Activated naive CD4-positive, alpha-beta T cell treated with anti-CD3 and anti-CD28 coated beads, Interleukin-2, amount 50 U/mL, for 72 hours (primary cell): ENCODE measurements at regions not wholly inside any gene's neighbourhood (a gene's known extent, or its start where the extent isn't known, plus 50 kb on each side); places are given as distances from the start of the nearest gene placed in this dataset.

ENCODE experiments used
- ATAC-seq, 2 donors: fragments of 150-1000 bp; cut with Tn5 transposase; 2 replicates each; pipeline ENCODE4 v1.10.0; 2021; ENCODE audit warnings: mild to moderate bottlenecking in 2 of 2, moderate library complexity in 2 of 2
- DNase-seq, 2 donors: peaks; one replicate each; pipeline ENCODE4 v3.0.0; 2021 to 2022; ENCODE audit warnings: low spot score in 2 of 2
- H3K27ac Mint-ChIP-seq, 2 donors: one replicate each; pipeline ENCODE4 v1.8.0; 2022; ENCODE audit warnings: mild to moderate bottlenecking in 2 of 2, mixed read lengths in 2 of 2
- H3K36me3 Mint-ChIP-seq, 2 donors: one replicate each; pipeline ENCODE4 v1.8.0; 2022; ENCODE audit warnings: mixed read lengths in 2 of 2
- H3K9me3 Mint-ChIP-seq, 2 donors: one replicate each; pipeline ENCODE4 v1.8.0; 2022; ENCODE audit warnings: mixed read lengths in 2 of 2

DNA sequence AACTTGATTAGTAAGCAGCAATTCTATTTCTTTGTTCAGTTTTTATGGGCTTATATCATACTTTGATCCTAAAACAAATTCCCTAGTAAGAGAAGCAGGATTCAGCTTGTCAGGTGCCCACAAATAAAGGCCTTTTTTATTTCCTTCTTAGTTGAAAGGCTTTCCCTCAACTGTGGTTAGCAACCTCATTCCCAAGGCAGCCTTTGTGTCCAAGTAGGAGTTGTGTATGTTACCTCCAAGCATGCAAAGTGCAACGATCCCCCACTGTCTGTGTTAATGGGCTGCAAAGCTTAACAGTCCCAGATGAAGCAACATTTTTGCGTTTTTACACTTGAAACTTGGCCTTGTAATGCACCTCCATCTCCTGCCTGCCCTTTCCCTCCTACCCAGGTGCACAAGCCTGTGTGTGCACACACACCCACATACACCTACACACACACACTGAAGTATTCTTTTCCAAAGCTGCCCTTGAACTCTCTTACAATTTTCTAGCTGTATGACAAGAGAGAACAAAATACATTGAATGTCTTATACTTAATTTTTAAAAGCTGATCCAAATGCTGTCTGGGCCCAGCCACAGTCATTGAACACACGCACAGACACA is 278.2 kb downstream of the SNX13 start:
- no peak overlapping the region for H3K27ac Mint-ChIP-seq
- DNase-seq (no peak), ATAC-seq (no peak)
- no peaks in the 10 kb centered on the region for H3K9me3 Mint-ChIP-seq
- H3K36me3 Mint-ChIP-seq: no peaks in the 10 kb centered on the region

DNA sequence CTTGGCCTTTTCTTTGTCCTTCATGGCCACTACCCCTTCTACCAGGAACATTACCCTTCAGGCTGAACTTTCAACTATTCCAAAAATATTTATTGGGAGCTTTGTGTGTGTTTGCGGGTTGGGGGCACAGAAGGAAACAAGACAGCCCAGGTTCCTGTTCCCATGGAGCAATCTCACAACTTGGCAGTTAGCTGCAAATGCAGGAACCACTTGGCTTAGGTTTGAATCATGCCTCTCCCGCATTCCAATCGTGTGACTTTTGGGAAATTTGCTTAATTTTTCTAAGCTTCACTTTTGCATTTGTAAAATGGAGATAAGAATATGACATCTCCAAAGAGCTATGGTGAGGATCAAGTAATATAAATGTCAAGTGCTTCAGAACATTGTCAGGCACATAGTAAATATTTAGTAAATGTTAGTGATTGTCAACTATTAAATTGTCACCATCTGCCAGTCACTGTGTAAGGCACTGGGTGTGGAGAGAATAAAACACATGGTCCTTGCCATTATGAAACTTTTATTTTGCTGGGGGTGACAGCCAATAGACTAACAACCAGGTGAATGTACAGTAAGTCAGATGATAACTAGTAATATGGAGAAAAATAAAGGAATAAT is 277.1 kb downstream of the SNX13 start:
- ATAC-seq (no peak), DNase-seq (no peak)
- Mint-ChIP-seq H3K27ac (no peak overlapping the region), H3K36me3 (no peaks in the 10 kb centered on the region), H3K9me3 (no peaks in the 10 kb centered on the region)

DNA sequence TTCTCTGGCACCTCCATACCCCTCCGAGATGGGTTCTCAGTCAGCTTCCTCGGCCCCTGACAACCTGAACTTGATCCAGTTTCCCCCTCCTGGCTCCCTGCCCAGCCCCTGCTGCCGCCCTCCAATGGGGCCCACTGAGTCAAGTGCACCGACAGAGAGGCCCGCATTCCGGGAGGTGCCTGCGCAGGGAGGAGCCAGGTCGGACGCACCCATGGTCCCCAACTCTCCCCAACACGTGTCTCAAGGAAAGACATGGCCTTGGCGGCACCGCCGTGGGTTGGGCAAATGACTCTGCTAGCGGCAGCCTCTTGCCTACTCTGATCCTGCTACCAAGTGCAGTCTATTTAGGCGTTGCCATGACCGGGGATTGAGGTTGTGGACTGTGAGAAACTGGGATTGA is 275.3 kb downstream of the SNX13 start:
- Mint-ChIP-seq H3K27ac (no peak overlapping the region), H3K36me3 (no peaks in the 10 kb centered on the region), H3K9me3 (no peaks in the 10 kb centered on the region)
- DNase-seq (no peak), ATAC-seq (no peak)

DNA sequence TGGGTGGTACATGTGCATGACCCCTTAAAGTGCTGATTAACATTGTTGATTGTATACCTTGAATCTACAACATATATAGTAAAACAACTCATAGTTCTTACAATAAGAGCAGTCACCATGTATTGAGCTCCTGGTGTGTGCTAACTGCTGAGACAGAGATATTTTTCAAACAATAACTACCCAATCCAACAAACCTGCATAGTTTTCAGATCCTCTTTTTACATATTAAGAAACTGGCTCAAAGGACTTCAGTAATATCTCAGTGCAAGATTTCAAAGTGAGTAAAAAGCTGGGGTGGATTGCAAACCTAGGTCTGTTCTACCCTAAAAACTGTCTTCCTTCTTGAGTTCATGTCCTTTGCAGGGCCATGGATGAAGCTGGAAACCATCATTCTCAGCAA is 272.2 kb downstream of the SNX13 start:
- H3K9me3 Mint-ChIP-seq: no peaks in the 10 kb centered on the region
- H3K36me3 Mint-ChIP-seq: no peaks in the 10 kb centered on the region
- no peak for DNase-seq
- no peak overlapping the region for H3K27ac Mint-ChIP-seq
- no peak for ATAC-seq

- H3K9me3 Mint-ChIP-seq: no peaks in the 10 kb centered on the region
- no peak for DNase-seq
- no peaks in the 10 kb centered on the region for H3K36me3 Mint-ChIP-seq
- no peak for ATAC-seq
- H3K27ac Mint-ChIP-seq: no peak overlapping the region
These were observed 271.1 kb downstream of the SNX13 start for GRCh38 chr7:17669204-17669603.

DNA sequence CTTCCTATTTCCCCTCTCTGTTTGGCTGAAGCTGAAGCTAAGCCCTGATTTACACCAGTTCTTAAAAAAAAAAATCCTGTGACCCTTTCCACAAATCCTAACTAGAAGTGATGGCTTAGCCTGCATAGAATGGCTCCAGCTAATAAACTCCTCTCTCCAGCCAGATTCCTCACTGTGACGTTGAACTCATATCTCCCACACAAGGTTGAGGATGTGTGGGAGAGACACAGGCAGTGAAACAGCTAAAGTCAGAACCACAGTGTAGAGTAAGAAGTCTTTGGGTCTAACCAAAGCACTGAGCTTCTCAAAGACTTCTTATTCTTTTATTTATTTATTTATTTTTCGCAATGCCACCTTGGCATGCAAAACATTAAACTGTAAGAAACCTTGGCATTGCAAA is 268.3 kb downstream of the SNX13 start:
- Mint-ChIP-seq H3K36me3 (no peaks in the 10 kb centered on the region), H3K27ac (no peak overlapping the region), H3K9me3 (no peaks in the 10 kb centered on the region)
- ATAC-seq (no peak), DNase-seq (no peak)

- Mint-ChIP-seq H3K9me3 (no peaks in the 10 kb centered on the region), H3K27ac (no peak overlapping the region), H3K36me3 (no peaks in the 10 kb centered on the region)
- no peak for ATAC-seq
- DNase-seq: no peak
These were observed 267.5 kb downstream of the SNX13 start for GRCh38 chr7:17672783-17673182.

DNA sequence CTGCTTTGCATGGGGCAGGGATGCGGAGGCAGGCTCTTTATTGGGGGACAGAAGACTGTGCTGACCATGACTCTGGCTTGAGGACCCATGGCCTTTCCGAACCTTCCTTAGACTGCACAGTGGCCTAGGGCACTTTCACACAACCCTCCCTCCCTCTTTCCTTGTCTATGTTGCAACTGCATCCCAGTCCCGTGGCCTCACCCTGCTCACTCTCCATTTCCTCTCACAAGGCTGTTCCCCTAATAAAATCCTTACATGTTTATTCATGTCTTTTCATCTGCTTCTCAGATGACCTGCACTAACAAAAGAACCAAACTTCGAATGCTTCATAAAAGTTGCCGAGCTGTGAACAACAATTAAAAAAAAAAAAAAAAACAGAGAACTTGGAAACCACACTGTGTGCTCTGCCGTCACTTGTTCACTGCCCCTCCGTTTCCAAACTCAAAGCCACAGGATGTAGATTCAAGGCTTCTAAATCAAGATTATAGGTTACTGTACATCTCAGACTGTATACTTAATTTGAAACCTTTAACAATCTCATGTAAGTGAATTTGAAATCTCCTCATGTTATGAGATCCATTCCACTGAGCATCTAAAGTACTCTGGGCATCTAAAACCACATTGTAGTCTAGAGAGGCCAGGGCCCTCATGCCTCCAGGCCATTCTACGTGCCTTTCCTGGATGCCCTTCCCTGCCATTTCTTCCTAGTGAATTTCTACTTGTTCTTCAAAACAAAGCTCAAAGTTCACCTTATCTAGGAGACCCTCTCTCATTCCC is 265.9 kb downstream of the SNX13 start:
- no peak for DNase-seq
- H3K27ac Mint-ChIP-seq: no peak overlapping the region
- no peak for ATAC-seq
- no peaks in the 10 kb centered on the region for H3K9me3 Mint-ChIP-seq
- H3K36me3 Mint-ChIP-seq: no peaks in the 10 kb centered on the region

DNA sequence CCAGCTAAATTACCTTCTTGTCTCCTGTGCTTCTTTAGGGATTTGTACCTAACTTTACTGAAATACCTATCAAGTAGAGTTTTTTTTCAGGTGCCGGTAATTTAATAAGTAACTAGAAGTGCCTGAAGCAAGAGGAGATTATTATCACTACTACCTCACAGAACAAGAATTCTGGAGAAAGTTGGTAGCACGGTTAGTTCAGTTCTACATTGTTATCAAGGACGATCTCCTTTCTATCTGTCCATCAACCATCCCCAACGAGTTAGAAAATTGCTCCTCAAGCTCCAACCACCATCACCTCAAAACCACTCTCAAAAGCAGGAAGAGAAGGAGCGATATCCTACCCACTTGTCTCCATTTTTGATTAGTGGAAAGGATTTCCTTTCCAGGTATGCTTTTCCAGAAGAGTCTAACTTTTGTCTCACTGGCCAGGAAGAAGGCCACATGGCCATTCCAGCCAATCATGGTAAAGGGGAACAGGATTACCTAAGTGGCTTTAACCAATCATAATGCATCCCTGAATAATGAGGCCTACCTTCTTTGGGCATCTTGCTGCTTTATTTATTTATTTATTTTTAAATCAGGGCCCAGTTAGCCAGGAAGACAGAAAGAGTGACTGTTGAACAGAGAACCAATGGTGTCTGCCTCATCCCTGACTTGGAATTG is 265.2 kb downstream of the SNX13 start:
- no peak for DNase-seq
- H3K36me3 Mint-ChIP-seq: no peaks in the 10 kb centered on the region
- H3K9me3 Mint-ChIP-seq: no peaks in the 10 kb centered on the region
- H3K27ac Mint-ChIP-seq: no peak overlapping the region
- no peak for ATAC-seq

DNA sequence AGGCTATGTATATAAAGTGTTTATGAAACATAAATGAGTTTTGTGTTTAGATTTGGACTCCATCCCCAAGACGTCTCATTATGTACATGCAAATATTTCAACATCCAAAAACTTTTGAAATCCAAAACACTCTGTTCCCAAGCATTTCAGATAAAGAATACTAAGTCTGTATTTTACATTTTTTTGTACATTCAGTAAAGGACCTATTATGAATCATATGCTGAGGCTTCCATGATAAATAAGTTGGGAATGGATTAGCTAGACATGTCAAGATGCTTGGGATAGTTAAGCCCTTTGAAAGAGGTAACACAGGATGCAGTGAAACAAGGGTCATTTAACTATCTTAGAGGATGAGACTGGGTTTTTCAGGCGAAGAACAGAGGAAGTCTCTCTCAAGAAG is 262.9 kb downstream of the SNX13 start:
- ATAC-seq (no peak), DNase-seq (no peak)
- H3K36me3 Mint-ChIP-seq: no peaks in the 10 kb centered on the region
- H3K9me3 Mint-ChIP-seq: no peaks in the 10 kb centered on the region
- no peak overlapping the region for H3K27ac Mint-ChIP-seq

GRCh38 chr7:17678896-17679295 is 261.4 kb downstream of the SNX13 start:
- ATAC-seq: no peak

GRCh38 chr7:17679458-17679857 is 260.8 kb downstream of the SNX13 start:
- H3K27ac Mint-ChIP-seq: no peak overlapping the region
- no peaks in the 10 kb centered on the region for H3K9me3 Mint-ChIP-seq
- no peak for DNase-seq
- no peak for ATAC-seq
- H3K36me3 Mint-ChIP-seq: no peaks in the 10 kb centered on the region

More at GRCh38 chr7:17678896-17679295, 261.4 kb downstream of the SNX13 start:
- no peaks in the 10 kb centered on the region for H3K36me3 Mint-ChIP-seq
- H3K27ac Mint-ChIP-seq: no peak overlapping the region
- no peak for DNase-seq
- no peaks in the 10 kb centered on the region for H3K9me3 Mint-ChIP-seq

DNA sequence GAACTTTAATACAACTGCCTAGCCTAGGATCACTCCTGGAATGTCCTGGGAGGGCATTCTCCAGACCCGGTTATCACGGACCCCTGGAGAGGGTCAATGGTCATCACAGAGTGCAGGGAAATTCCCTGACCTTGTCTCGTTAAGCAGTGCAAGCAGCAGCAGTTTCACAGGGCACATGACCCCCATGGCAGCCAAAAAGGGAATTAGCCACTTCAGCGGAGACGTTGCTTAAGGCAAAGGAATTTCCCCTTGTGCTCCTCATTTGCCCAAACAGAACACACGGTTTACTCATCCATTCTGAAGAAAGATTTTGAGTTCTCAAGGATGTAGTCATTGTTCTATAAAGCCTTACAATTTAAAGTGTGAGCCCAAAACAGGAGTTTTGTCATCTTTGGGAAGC is 260.3 kb downstream of the SNX13 start:
- no peaks in the 10 kb centered on the region for H3K9me3 Mint-ChIP-seq

GRCh38 chr7:17680943-17681351 is 259.3 kb downstream of the SNX13 start:
- Mint-ChIP-seq H3K36me3 (no peaks in the 10 kb centered on the region), H3K27ac (no peak overlapping the region), H3K9me3 (no peaks in the 10 kb centered on the region)
- ATAC-seq (no peak), DNase-seq (no peak)

More for the DNA sequence above, 260.3 kb downstream of the SNX13 start:
- DNase-seq (no peak), ATAC-seq (no peak)
- Mint-ChIP-seq H3K27ac (no peak overlapping the region), H3K36me3 (no peaks in the 10 kb centered on the region)

DNA sequence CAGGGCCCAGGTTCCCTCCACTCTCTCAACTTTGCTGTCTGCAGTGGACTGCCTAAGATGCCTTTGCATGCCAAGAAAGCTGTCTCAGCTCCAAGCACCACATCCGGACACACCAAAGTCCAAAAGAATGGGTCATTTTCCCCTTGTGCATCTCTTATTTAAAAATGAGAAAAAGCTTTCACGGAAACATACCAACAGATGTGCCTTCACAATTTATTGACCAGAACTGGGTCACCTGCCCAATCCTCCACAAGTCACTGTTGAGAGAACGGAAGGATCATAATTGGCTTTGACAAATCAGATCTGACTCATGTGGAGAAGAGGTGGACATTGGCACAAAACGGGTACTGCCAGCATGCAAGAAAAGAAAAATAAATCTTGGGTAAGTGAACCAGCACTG is 258.3 kb downstream of the SNX13 start:
- no peak for DNase-seq

GRCh38 chr7:17682586-17682985 is 257.7 kb downstream of the SNX13 start:
- ATAC-seq (no peak), DNase-seq (no peak)
- Mint-ChIP-seq H3K36me3 (no peaks in the 10 kb centered on the region), H3K9me3 (no peaks in the 10 kb centered on the region), H3K27ac (no peak overlapping the region)

More for the DNA sequence above, 258.3 kb downstream of the SNX13 start:
- Mint-ChIP-seq H3K27ac (no peak overlapping the region), H3K36me3 (no peaks in the 10 kb centered on the region), H3K9me3 (no peaks in the 10 kb centered on the region)
- no peak for ATAC-seq

- Mint-ChIP-seq H3K9me3 (no peaks in the 10 kb centered on the region), H3K36me3 (no peaks in the 10 kb centered on the region), H3K27ac (no peak overlapping the region)
- DNase-seq (no peak), ATAC-seq (no peak)
These were observed 255.2 kb downstream of the SNX13 start for GRCh38 chr7:17685141-17685540.
